Ishikawa (cell line): ENCODE measurements at regions not wholly inside any gene's neighbourhood (a gene's known extent, or its start where the extent isn't known, plus 50 kb on each side); places are given as distances from the start of the nearest gene placed in this dataset.

Experiments
- CEBPB ChIP-seq: IDR thresholded peaks from 2 replicates; pipeline ENCODE4 v1.6.1; 2012
- CREB1 ChIP-seq: IDR thresholded peaks from 2 replicates; pipeline ENCODE4 v1.6.1; 2012; ENCODE audit warnings: low read depth
- EGR1 ChIP-seq: IDR thresholded peaks from 2 replicates; pipeline ENCODE4 v1.6.1; 2012
- EP300 ChIP-seq: IDR thresholded peaks from 2 replicates; pipeline ENCODE4 v1.6.1; 2012; ENCODE audit warnings: borderline replicate concordance
- FOXM1 ChIP-seq: IDR thresholded peaks from 2 replicates; pipeline ENCODE4 v1.6.1; 2012; ENCODE audit warnings: low read depth, borderline replicate concordance
- NFIC ChIP-seq: IDR thresholded peaks from 2 replicates; pipeline ENCODE4 v1.6.1; 2012
- RAD21 ChIP-seq: IDR thresholded peaks from 2 replicates; pipeline ENCODE4 v1.6.1; 2012; ENCODE audit warnings: low read depth
- TAF1 ChIP-seq: IDR thresholded peaks from 2 replicates; pipeline ENCODE4 v1.6.1; 2012; ENCODE audit warnings: low read depth, mild to moderate bottlenecking
- TCF12 ChIP-seq: IDR thresholded peaks from 2 replicates; pipeline ENCODE4 v1.6.1; 2012; ENCODE audit warnings: low read depth
- TEAD4 ChIP-seq: IDR thresholded peaks from 2 replicates; pipeline ENCODE4 v1.6.1; 2012
- YY1 ChIP-seq: IDR thresholded peaks from 2 replicates; pipeline ENCODE4 v1.6.1; 2012; ENCODE audit warnings: low read depth
- ZBTB7A ChIP-seq: IDR thresholded peaks from 2 replicates; pipeline ENCODE4 v1.6.1; 2012; ENCODE audit warnings: low read depth
- TF ChIP-seq, protein P1 (sequence below): IDR thresholded peaks from 2 replicates; pipeline ENCODE4 v1.6.1; 2012; ENCODE audit warnings: low read depth, mild to moderate bottlenecking
- TF ChIP-seq, protein P2 (sequence below): IDR thresholded peaks from 2 replicates; pipeline ENCODE4 v1.6.1; 2012
- TF ChIP-seq, protein P3 (sequence below): IDR thresholded peaks from 2 replicates; pipeline ENCODE4 v1.6.1; 2012

GRCh38 chr10:1933215-1933614, 195.9 kb upstream of the ADARB2 start:
- no peak for TF ChIP-seq CEBPB
- TF ChIP-seq, protein P1, sequence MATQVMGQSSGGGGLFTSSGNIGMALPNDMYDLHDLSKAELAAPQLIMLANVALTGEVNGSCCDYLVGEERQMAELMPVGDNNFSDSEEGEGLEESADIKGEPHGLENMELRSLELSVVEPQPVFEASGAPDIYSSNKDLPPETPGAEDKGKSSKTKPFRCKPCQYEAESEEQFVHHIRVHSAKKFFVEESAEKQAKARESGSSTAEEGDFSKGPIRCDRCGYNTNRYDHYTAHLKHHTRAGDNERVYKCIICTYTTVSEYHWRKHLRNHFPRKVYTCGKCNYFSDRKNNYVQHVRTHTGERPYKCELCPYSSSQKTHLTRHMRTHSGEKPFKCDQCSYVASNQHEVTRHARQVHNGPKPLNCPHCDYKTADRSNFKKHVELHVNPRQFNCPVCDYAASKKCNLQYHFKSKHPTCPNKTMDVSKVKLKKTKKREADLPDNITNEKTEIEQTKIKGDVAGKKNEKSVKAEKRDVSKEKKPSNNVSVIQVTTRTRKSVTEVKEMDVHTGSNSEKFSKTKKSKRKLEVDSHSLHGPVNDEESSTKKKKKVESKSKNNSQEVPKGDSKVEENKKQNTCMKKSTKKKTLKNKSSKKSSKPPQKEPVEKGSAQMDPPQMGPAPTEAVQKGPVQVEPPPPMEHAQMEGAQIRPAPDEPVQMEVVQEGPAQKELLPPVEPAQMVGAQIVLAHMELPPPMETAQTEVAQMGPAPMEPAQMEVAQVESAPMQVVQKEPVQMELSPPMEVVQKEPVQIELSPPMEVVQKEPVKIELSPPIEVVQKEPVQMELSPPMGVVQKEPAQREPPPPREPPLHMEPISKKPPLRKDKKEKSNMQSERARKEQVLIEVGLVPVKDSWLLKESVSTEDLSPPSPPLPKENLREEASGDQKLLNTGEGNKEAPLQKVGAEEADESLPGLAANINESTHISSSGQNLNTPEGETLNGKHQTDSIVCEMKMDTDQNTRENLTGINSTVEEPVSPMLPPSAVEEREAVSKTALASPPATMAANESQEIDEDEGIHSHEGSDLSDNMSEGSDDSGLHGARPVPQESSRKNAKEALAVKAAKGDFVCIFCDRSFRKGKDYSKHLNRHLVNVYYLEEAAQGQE, result no peak

DNA sequence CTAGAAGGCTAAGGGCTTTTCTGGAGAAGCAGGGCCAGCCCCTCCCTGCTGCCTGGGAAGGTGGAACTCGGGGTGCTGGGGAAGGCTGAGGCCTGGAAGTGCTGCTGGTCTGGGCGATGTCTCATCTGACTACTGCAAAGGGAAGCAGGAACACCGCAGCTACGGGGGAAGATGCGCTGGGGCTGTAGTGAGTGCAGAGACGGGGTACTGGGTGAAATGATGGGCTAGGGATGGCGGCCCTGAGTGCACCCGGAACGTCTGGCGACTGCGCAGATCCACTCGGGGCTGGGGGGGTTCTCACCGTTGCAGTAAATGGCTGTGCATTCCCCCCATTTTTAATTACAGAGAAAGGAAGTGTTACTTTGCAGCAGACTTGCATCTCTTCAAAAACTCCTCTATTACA, 195.4 kb upstream of the ADARB2 start:
- TF ChIP-seq, protein P1, result no peak

DNA sequence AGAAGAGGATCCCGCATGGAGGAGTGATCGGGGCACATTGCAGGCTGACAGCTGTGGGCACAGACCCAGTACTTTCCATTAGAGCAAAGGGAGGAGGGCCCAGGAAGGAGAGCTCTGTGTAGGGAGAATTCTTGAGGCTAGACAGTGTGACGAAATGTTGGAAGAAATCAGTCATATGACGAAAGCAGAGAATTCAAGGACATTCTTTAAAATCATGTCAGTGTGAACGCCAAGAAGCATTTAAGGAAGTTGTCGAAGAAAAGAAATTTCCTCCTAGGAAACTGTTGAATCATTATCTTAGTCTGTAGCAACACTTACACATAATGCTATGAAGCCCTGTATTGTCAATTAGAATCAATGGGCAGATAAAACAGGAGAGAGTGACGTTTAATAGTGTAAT, 191.3 kb upstream of the ADARB2 start:
- TF ChIP-seq, protein P2, sequence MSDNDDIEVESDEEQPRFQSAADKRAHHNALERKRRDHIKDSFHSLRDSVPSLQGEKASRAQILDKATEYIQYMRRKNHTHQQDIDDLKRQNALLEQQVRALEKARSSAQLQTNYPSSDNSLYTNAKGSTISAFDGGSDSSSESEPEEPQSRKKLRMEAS, result no peak
- TF ChIP-seq TCF12, result no peak
- TF ChIP-seq CEBPB, result no peak
- TF ChIP-seq CREB1, result no peak
- no peak for TF ChIP-seq FOXM1
- no peak for TF ChIP-seq EP300
- no peak for TF ChIP-seq TEAD4
- TF ChIP-seq, protein P3, sequence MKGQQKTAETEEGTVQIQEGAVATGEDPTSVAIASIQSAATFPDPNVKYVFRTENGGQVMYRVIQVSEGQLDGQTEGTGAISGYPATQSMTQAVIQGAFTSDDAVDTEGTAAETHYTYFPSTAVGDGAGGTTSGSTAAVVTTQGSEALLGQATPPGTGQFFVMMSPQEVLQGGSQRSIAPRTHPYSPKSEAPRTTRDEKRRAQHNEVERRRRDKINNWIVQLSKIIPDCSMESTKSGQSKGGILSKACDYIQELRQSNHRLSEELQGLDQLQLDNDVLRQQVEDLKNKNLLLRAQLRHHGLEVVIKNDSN, result no peak
- no peak for TF ChIP-seq ZBTB7A
- TF ChIP-seq NFIC, result no peak
- TF ChIP-seq RAD21, result no peak

- TF ChIP-seq YY1, result no peak
- no peak for TF ChIP-seq ZBTB7A
- TF ChIP-seq, protein P1, result no peak
Measured at GRCh38 chr10:1923998-1924397, 186.7 kb upstream of the ADARB2 start.

DNA sequence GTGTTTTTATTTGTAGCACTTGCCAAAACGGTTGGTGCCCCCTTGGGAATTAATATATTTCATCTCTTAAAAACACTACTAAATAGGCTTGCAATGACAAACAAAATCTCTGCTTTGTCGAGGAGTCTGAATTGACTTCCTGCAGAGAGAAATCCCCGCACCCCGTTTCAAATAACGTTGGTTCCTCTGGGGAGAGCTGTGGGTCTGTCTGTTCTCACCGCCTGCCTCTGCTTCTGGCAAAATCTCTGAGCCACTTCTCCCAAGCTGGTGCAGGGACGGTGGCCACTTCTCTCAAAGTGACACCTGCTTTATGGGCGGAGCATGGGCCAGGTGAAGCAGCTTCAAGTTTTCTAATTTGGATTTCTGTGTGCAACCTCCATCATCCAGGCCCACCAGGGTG, 186.3 kb upstream of the ADARB2 start:
- TF ChIP-seq CREB1, result no peak
- no peak for TF ChIP-seq EGR1
- no peak for TF ChIP-seq TCF12
- TF ChIP-seq NFIC, result no peak
- TF ChIP-seq FOXM1, result no peak
- TF ChIP-seq YY1, result no peak
- no peak for TF ChIP-seq EP300
- TF ChIP-seq, protein P1, result no peak
- no peak for TF ChIP-seq TEAD4
- TF ChIP-seq TAF1, result no peak
- TF ChIP-seq, protein P2, result no peak
- TF ChIP-seq ZBTB7A, result no peak
- TF ChIP-seq, protein P3, result no peak
- TF ChIP-seq RAD21, result no peak
- TF ChIP-seq CEBPB, result no peak
